ENCODE measurements at regions not wholly inside any gene's neighbourhood (a gene's known extent, or its start where the extent isn't known, plus 50 kb on each side); places are given as distances from the start of the nearest gene placed in this dataset.

GRCh38 chr18:6602365-6602764, 127.2 kb upstream of the ARHGAP28 start:
- CTCF ChIA-PET, result no interaction called here
- intact Hi-C loops (cut with micrococcal nuclease), result no loop called here
- Histone ChIP-seq H3K9me3 (ENCODE audit: control insufficient read depth in 1 of 2, insufficient read depth in 1 of 2, low read depth in 1 of 2, low read length in 2 of 2) (peaks cover 7 to 18% of the 10 kb centered on the region in 2 experiments; a peak in 2 of 4 replicates), H3K79me2 (ENCODE audit: insufficient read depth, low read length) (no peaks in the 10 kb centered on the region), H3K4me2 (ENCODE audit: low read length) (no peak overlapping the region), H3K27me3 (ENCODE audit: insufficient read depth, low read length) (no peaks in the 10 kb centered on the region), H4K20me1 (ENCODE audit: insufficient read depth) (no peaks in the 10 kb centered on the region), H3K9ac (ENCODE audit: low read length) (no peak overlapping the region), H3K27ac (ENCODE audit: low read depth, low read length) (no peak overlapping the region), H3K9me2 (ENCODE audit: insufficient read depth) (no peaks in the 10 kb centered on the region), H3K36me3 (ENCODE audit: control insufficient read depth in 1 of 2, insufficient read depth in 2 of 2, low read length in 2 of 2) (no peaks in the 10 kb centered on the region), H2AFZ (ENCODE audit: low read depth, low read length, poor library complexity, severe bottlenecking) (no peak overlapping the region), H3K4me1 (ENCODE audit: control insufficient read depth in 1 of 2, insufficient read depth in 2 of 2, low read length in 2 of 2) (no peaks in the 10 kb centered on the region), H3K4me3 (replicated peaks in 1 of 2; ENCODE audit: low read depth in 1 of 2, low read length in 2 of 2) (no peak overlapping the region)
- TF ChIP-seq JUND (IDR thresholded peaks at IDR 0.05), result no peak
- no peak for TF ChIP-seq POLR2AphosphoS5 (IDR thresholded peaks at IDR 0.05; ENCODE audit: low read depth, low read length)
- TF ChIP-seq FOSL1 (IDR thresholded peaks at IDR 0.05; ENCODE audit: low read depth), result no peak
- TF ChIP-seq SRF (IDR thresholded peaks at IDR 0.05; ENCODE audit: low read depth), result no peak
- TF ChIP-seq ZFX (IDR thresholded peaks at IDR 0.05), result no peak
- TF ChIP-seq ELF1 (IDR thresholded peaks at IDR 0.05; ENCODE audit: borderline replicate concordance, low read depth), result no peak
- TF ChIP-seq POLR2A (IDR thresholded peaks at IDR 0.05; ENCODE audit: borderline replicate concordance, extremely low read depth, insufficient read depth, insufficient read length), result no peak
- no peak for TF ChIP-seq CEBPB (IDR thresholded peaks at IDR 0.05; ENCODE audit: low read depth)
- TF ChIP-seq SP1 (IDR thresholded peaks at IDR 0.05; ENCODE audit: low read depth), result no peak
- TF ChIP-seq, protein P1, sequence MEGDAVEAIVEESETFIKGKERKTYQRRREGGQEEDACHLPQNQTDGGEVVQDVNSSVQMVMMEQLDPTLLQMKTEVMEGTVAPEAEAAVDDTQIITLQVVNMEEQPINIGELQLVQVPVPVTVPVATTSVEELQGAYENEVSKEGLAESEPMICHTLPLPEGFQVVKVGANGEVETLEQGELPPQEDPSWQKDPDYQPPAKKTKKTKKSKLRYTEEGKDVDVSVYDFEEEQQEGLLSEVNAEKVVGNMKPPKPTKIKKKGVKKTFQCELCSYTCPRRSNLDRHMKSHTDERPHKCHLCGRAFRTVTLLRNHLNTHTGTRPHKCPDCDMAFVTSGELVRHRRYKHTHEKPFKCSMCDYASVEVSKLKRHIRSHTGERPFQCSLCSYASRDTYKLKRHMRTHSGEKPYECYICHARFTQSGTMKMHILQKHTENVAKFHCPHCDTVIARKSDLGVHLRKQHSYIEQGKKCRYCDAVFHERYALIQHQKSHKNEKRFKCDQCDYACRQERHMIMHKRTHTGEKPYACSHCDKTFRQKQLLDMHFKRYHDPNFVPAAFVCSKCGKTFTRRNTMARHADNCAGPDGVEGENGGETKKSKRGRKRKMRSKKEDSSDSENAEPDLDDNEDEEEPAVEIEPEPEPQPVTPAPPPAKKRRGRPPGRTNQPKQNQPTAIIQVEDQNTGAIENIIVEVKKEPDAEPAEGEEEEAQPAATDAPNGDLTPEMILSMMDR (IDR thresholded peaks at IDR 0.05 in 2 of 3, conservative IDR thresholded peaks at IDR 0.05 in 1 of 3; ENCODE audit: borderline replicate concordance in 1 of 3, insufficient read depth in 1 of 3, low read depth in 2 of 3, low read length in 2 of 3), result no peak
- no peak for TF ChIP-seq YY1 (IDR thresholded peaks at IDR 0.05; ENCODE audit: extremely low read depth, insufficient replicate concordance, low read depth, low read length)
- no peak for TF ChIP-seq EGR1 (IDR thresholded peaks at IDR 0.05; ENCODE audit: low read depth)
- TF ChIP-seq EZH2phosphoT487 (IDR thresholded peaks at IDR 0.05; ENCODE audit: borderline replicate concordance), result no peak
- TF ChIP-seq ZBTB33 (IDR thresholded peaks at IDR 0.05; ENCODE audit: extremely low read depth, insufficient replicate concordance, low read length), result no peak
- no peak for TF ChIP-seq ATF3 (IDR thresholded peaks at IDR 0.05)
- TF ChIP-seq REST (IDR thresholded peaks at IDR 0.05; ENCODE audit: low read depth), result no peak
- TF ChIP-seq SIN3A (IDR thresholded peaks at IDR 0.05; ENCODE audit: low read depth), result no peak
- no peak for TF ChIP-seq ZNF274 (IDR thresholded peaks at IDR 0.05; ENCODE audit: low read depth, low read length)
- no peak for ATAC-seq
- POLR2A ChIA-PET, result no interaction called here
- RAD21 ChIA-PET (ENCODE audit: low non-redundant PET in 1 of 2, low total read pairs in 2 of 2, uncharacterized antibody in 2 of 2, unreplicated experiment in 2 of 2), result no interaction called here
- no TSS peak for BruUV-seq (replicated peaks)
- no peak for DNase-seq (ENCODE audit: low read depth, low spot score)
